Osteoblast (primary cell): ENCODE measurements at regions not wholly inside any gene's neighbourhood (a gene's known extent, or its start where the extent isn't known, plus 50 kb on each side); places are given as distances from the start of the nearest gene placed in this dataset.

Experiments
- DNase-seq: peaks from one replicate; pipeline ENCODE4 v3.0.0; 2011; ENCODE audit warnings: low spot score, mixed read lengths; ENCODE audit not compliant: insufficient read length; ENCODE audit errors: missing footprints
- H2AFZ ChIP-seq: 2 replicates; pipeline ENCODE4 v1.6.0; 2011; ENCODE audit warnings: mild to moderate bottlenecking, low read length
- H3K27ac ChIP-seq: 2 replicates; pipeline ENCODE4 v1.5.1; 2011; ENCODE audit warnings: mild to moderate bottlenecking, low read depth, low read length, moderate library complexity
- H3K27me3 ChIP-seq: 2 replicates; pipeline ENCODE4 v1.6.0; 2012; ENCODE audit warnings: mild to moderate bottlenecking, control low read depth, inconsistent platforms, low read length, moderate library complexity; ENCODE audit not compliant: insufficient read depth
- H3K36me3 ChIP-seq: 2 replicates; pipeline ENCODE4 v1.5.1; 2011; ENCODE audit warnings: mild to moderate bottlenecking, low read length, control low read depth, moderate library complexity; ENCODE audit not compliant: insufficient read depth
- H3K4me1 ChIP-seq: 2 replicates; pipeline ENCODE4 v1.5.1; 2011; ENCODE audit warnings: mild to moderate bottlenecking, low read length, control low read depth, moderate library complexity; ENCODE audit not compliant: insufficient read depth
- H3K4me2 ChIP-seq: 2 replicates; pipeline ENCODE4 v1.6.0; 2011; ENCODE audit warnings: mild to moderate bottlenecking, low read length; ENCODE audit not compliant: insufficient read depth
- H3K4me3 ChIP-seq: fragments of 200-600 bp; sonication (generic); 3 replicates; pipeline ENCODE4 v1.5.1; 2012; ENCODE audit warnings: mild to moderate bottlenecking, low read length, inconsistent platforms; ENCODE audit not compliant: insufficient read depth
- H3K79me2 ChIP-seq: 2 replicates; pipeline ENCODE4 v1.6.0; 2012; ENCODE audit warnings: mild to moderate bottlenecking, low read length, control low read depth, inconsistent platforms; ENCODE audit not compliant: insufficient read depth
- H3K9me3 ChIP-seq: 2 replicates; pipeline ENCODE4 v1.5.1; 2011; ENCODE audit warnings: low read depth, low read length, control low read depth
- H4K20me1 ChIP-seq: 2 replicates; pipeline ENCODE4 v1.6.0; 2012; ENCODE audit warnings: mild to moderate bottlenecking, low read length, control low read depth; ENCODE audit not compliant: insufficient read depth
- TF ChIP-seq, protein P1 (sequence below): IDR thresholded peaks from 2 replicates; pipeline ENCODE4 v1.5.1; 2011; ENCODE audit warnings: mild to moderate bottlenecking, low read depth, low read length, moderate library complexity; ENCODE audit errors: extremely low read depth

DNA sequence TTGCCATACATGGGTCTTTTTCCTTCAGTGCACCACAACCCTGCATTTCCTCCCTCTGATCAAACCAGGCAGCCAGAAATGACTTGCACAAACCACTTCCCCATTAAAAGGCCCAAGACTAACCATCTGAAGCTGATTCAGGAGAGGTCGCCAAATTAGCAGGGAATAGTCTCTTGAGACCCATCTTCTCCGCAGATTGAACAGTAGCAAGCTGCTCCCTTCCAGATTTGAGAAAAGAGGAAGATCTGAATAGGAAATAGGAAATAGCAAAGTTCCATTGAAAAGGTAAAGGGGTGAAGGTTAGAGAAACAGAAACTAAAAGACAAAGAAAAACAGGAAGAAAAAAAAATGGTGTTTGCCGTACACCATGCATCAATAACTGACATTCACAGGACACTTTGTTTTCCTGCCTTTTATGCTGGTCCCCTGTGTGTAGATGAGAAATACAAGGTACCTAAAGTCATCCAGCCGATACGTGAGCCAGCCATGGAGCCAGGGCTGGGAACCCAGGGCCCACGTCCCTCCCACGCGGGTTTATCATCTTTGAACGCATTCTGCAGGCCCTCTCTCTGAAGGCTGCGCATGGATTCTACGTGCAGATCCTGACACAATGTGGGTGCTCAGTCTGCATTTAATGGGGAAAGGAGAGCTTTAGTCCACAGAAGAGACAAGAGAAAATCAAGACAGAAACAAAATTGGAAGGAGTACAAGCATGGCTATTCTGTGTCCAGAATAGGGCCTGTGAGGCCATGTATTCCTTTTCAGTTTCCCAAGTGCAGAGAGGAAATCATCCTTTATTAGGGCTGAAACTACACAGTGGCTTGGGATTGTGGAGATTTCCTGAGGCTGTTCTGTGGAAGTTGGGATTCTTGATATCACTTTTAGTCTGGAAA lies 268.4 kb upstream of the NPVF start:
- no peak overlapping the region for H3K27ac ChIP-seq
- H3K27me3 ChIP-seq: no peaks in the 10 kb centered on the region
- no peaks in the 10 kb centered on the region for H4K20me1 ChIP-seq
- H3K36me3 ChIP-seq: no peaks in the 10 kb centered on the region
- H3K79me2 ChIP-seq: no peaks in the 10 kb centered on the region
- H3K4me1 ChIP-seq: no peaks in the 10 kb centered on the region
- TF ChIP-seq, protein P1, sequence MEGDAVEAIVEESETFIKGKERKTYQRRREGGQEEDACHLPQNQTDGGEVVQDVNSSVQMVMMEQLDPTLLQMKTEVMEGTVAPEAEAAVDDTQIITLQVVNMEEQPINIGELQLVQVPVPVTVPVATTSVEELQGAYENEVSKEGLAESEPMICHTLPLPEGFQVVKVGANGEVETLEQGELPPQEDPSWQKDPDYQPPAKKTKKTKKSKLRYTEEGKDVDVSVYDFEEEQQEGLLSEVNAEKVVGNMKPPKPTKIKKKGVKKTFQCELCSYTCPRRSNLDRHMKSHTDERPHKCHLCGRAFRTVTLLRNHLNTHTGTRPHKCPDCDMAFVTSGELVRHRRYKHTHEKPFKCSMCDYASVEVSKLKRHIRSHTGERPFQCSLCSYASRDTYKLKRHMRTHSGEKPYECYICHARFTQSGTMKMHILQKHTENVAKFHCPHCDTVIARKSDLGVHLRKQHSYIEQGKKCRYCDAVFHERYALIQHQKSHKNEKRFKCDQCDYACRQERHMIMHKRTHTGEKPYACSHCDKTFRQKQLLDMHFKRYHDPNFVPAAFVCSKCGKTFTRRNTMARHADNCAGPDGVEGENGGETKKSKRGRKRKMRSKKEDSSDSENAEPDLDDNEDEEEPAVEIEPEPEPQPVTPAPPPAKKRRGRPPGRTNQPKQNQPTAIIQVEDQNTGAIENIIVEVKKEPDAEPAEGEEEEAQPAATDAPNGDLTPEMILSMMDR: no peak
- H2AFZ ChIP-seq: no peak overlapping the region
- no peaks in the 10 kb centered on the region for H3K9me3 ChIP-seq
- DNase-seq: no peak
- H3K4me3 ChIP-seq: no peak overlapping the region
- no peak overlapping the region for H3K4me2 ChIP-seq

DNA sequence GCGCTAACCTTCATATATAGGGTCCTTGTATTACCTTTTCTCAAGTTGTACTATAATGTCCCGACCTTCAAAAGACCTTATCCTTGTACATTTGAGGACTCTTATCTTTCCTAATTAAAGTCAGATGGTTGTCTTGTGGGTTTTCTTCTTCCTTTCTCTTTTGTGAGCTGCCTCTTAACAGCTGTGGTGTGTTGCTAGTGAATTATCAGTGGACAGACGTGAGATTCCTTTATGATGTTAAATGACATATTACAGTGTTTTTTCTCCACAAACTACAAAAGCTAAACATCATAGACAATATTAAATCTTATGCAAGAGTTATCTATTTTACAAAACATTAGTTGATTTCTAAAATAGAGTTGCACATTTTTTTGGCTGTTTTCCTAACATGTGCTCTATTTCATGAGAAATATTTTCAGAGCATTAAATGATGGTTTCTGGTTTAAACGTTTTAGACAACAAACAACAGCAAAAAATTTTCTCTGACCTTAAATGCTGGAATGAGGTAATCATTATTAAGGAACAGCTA lies 272.2 kb upstream of the NPVF start:
- no peaks in the 10 kb centered on the region for H3K9me3 ChIP-seq
- H4K20me1 ChIP-seq: no peaks in the 10 kb centered on the region
- TF ChIP-seq, protein P1: no peak
- no peak overlapping the region for H2AFZ ChIP-seq
- no peak overlapping the region for H3K4me2 ChIP-seq
- H3K36me3 ChIP-seq: no peaks in the 10 kb centered on the region
- DNase-seq: no peak
- H3K4me3 ChIP-seq: no peak overlapping the region
- no peaks in the 10 kb centered on the region for H3K27me3 ChIP-seq
- no peaks in the 10 kb centered on the region for H3K4me1 ChIP-seq
- H3K27ac ChIP-seq: no peak overlapping the region
- H3K79me2 ChIP-seq: no peaks in the 10 kb centered on the region

DNA sequence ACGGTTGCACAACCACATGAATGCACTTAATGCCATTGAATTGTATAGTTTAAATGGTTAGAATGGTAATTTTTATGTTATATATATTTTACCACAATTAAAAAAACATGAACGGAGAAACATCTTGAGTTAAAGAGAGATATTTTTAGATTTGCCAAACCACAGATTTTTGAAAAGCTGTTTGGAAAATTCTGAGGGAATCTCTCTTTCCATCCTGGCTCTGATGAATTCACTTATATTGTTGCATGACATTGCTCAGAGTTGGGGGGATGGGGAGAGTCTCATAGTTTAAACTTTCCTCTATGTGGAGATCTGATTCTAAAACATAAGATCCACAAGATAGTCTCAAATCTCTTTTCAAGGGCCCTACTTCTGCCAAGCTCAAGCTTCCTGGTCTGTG lies 275.0 kb upstream of the NPVF start:
- TF ChIP-seq, protein P1: no peak

DNA sequence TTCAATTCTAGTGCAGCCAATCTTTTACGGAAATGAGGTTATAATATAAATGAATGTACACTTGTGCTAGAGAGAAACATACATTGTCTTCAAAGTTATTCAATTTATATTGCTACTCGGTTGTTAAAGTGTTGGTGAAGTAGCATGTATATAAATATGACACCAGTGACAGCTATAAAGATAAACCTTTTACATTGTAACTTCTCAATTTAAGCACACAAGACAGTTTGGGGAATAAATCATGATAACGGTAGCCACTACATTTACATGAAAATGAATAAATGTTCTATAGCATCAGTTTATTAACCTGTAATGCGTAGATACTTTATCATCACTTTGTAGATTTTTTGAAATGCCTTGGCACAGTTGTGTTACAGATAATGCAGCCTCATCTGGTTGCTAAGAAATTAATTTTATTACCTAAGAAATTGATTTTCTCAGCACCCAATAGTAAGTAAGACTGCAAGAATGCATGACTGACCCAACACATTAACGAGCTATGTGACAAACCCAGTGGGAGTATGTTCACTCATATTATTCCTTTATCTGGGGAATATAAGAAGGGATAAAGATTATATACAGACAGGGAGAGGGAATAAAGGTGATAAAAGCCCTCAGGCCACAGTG lies 283.9 kb upstream of the NPVF start:
- Histone ChIP-seq H3K27ac (no peak overlapping the region), H3K4me1 (no peaks in the 10 kb centered on the region), H2AFZ (no peak overlapping the region), H3K79me2 (no peaks in the 10 kb centered on the region), H4K20me1 (no peaks in the 10 kb centered on the region), H3K9me3 (no peaks in the 10 kb centered on the region), H3K4me2 (no peak overlapping the region), H3K27me3 (no peaks in the 10 kb centered on the region), H3K36me3 (no peaks in the 10 kb centered on the region), H3K4me3 (no peak overlapping the region)
- DNase-seq: no peak
- TF ChIP-seq, protein P1: no peak

More for the DNA sequence above, 275.0 kb upstream of the NPVF start:
- Histone ChIP-seq H3K4me2 (no peak overlapping the region), H3K4me3 (no peak overlapping the region), H4K20me1 (no peaks in the 10 kb centered on the region), H3K9me3 (no peaks in the 10 kb centered on the region), H3K79me2 (no peaks in the 10 kb centered on the region), H2AFZ (no peak overlapping the region), H3K27me3 (no peaks in the 10 kb centered on the region), H3K36me3 (no peaks in the 10 kb centered on the region), H3K27ac (no peak overlapping the region), H3K4me1 (no peaks in the 10 kb centered on the region)
- no peak for DNase-seq
